HEK293T (cell line): ENCODE measurements at regions not wholly inside any gene's neighbourhood (a gene's known extent, or its start where the extent isn't known, plus 50 kb on each side); places are given as distances from the start of the nearest gene placed in this dataset.

Experiments
- ARNT ChIP-seq: fragments of 450-650 bp; IDR thresholded peaks from 2 replicates; pipeline ENCODE4 v1.6.1; 2017; ENCODE audit warnings: mild to moderate bottlenecking
- BHLHE40 ChIP-seq: fragments of 450-650 bp; IDR thresholded peaks from 2 replicates; pipeline ENCODE4 v1.6.1; 2016; ENCODE audit warnings: mild to moderate bottlenecking, moderate library complexity, borderline replicate concordance
- FOXA1 ChIP-seq: fragments of 450-650 bp; IDR thresholded peaks from 2 replicates; pipeline ENCODE4 v1.6.1; 2016; ENCODE audit warnings: mild to moderate bottlenecking
- FOXK2 ChIP-seq: fragments of 450-650 bp; IDR thresholded peaks from 2 replicates; pipeline ENCODE4 v1.6.1; 2016; ENCODE audit warnings: mild to moderate bottlenecking
- FOXM1 ChIP-seq: fragments of 450-650 bp; IDR thresholded peaks from 2 replicates; pipeline ENCODE4 v1.6.1; 2017; ENCODE audit warnings: mild to moderate bottlenecking, borderline replicate concordance
- HDGF ChIP-seq: fragments of 450-650 bp; IDR thresholded peaks from 2 replicates; pipeline ENCODE4 v1.6.1; 2017; ENCODE audit warnings: antibody characterized with exemption, borderline replicate concordance
- L3MBTL2 ChIP-seq: fragments of 450-650 bp; conservative IDR thresholded peaks from 2 replicates; pipeline ENCODE4 v1.6.1; 2016; ENCODE audit warnings: mild to moderate bottlenecking
- LEF1 ChIP-seq: fragments of 450-650 bp; IDR thresholded peaks from 2 replicates; pipeline ENCODE4 v1.6.1; 2017; ENCODE audit warnings: mild to moderate bottlenecking, borderline replicate concordance
- NFRKB ChIP-seq: fragments of 450-650 bp; IDR thresholded peaks from 2 replicates; pipeline ENCODE4 v1.6.1; 2016; ENCODE audit warnings: mild to moderate bottlenecking, moderate library complexity
- SP1 ChIP-seq: fragments of 450-650 bp; IDR thresholded peaks from 2 replicates; pipeline ENCODE4 v1.6.1; 2017
- SUZ12 ChIP-seq: fragments of 450-650 bp; IDR thresholded peaks from 2 replicates; pipeline ENCODE4 v1.6.1; 2016; ENCODE audit warnings: mild to moderate bottlenecking
- TARDBP ChIP-seq: fragments of 450-650 bp; IDR thresholded peaks from 2 replicates; pipeline ENCODE4 v1.6.1; 2016
- ZNF384 ChIP-seq: fragments of 450-650 bp; IDR thresholded peaks from 2 replicates; pipeline ENCODE4 v1.6.1; 2016
- TF ChIP-seq, protein P1 (sequence below): fragments of 450-650 bp; IDR thresholded peaks from 2 replicates; pipeline ENCODE4 v1.6.1; 2016

DNA sequence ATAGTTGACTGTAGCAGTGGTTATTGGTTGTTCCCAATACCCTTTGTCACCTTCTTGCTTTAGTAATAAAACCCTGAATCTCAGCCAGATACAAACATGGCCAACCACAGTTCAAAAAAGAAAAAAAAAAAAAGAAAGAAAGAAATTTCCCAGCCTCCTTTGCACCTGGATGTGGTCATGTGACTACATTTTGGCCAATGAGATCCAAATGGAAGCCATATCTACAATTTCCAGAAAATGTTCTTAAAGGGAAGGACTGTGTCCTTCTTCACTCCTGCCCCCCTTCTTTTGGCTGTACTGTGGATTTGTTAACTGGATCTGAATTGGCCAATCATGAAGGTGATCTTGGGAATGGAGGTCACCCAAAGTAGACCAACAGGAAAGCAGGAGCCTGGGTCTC is 141.9 kb downstream of the SOX9 start:
- no peak for TF ChIP-seq SP1
- TF ChIP-seq HDGF = no peak
- no peak for TF ChIP-seq LEF1
- TF ChIP-seq L3MBTL2 = no peak
- TF ChIP-seq, protein P1, sequence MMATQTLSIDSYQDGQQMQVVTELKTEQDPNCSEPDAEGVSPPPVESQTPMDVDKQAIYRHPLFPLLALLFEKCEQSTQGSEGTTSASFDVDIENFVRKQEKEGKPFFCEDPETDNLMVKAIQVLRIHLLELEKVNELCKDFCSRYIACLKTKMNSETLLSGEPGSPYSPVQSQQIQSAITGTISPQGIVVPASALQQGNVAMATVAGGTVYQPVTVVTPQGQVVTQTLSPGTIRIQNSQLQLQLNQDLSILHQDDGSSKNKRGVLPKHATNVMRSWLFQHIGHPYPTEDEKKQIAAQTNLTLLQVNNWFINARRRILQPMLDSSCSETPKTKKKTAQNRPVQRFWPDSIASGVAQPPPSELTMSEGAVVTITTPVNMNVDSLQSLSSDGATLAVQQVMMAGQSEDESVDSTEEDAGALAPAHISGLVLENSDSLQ = no peak
- no peak for TF ChIP-seq FOXM1
- TF ChIP-seq TARDBP = no peak
- TF ChIP-seq BHLHE40 = no peak
- no peak for TF ChIP-seq SUZ12
- TF ChIP-seq NFRKB = no peak
- TF ChIP-seq ARNT = no peak
- no peak for TF ChIP-seq FOXA1
- TF ChIP-seq FOXK2 = no peak
- no peak for TF ChIP-seq ZNF384
